BE2C (cell line): ENCODE measurements at regions not wholly inside any gene's neighbourhood (a gene's known extent, or its start where the extent isn't known, plus 50 kb on each side); places are given as distances from the start of the nearest gene placed in this dataset.

Experiments used
- DNase-seq: peaks from one replicate; pipeline ENCODE4 v3.0.0-alpha.2; 2020
- H3K27me3 ChIP-seq: fragments of 250-450 bp; sonication (Bioruptor Pico); 2 replicates; pipeline ENCODE4 v1.5.1; 2020; ENCODE audit warnings: mild to moderate bottlenecking
- H3K36me3 ChIP-seq: fragments of 250-450 bp; sonication (Bioruptor Pico); 2 replicates; pipeline ENCODE4 v1.5.1; 2020; ENCODE audit warnings: mild to moderate bottlenecking
- H3K4me1 ChIP-seq: fragments of 250-450 bp; sonication (Bioruptor Pico); 2 replicates; pipeline ENCODE4 v1.5.1; 2020
- H3K4me3 ChIP-seq: 2 replicates; pipeline ENCODE4 v1.5.1; 2011; ENCODE audit warnings: low read depth, low read length
- H3K9me3 ChIP-seq: fragments of 250-450 bp; sonication (Bioruptor Pico); 2 replicates; pipeline ENCODE4 v1.5.1; 2020
- TF ChIP-seq, protein P1 (sequence below): IDR thresholded peaks from 2 replicates; pipeline ENCODE4 v1.5.1; 2012; ENCODE audit warnings: mild to moderate bottlenecking, low read depth, low read length

DNA sequence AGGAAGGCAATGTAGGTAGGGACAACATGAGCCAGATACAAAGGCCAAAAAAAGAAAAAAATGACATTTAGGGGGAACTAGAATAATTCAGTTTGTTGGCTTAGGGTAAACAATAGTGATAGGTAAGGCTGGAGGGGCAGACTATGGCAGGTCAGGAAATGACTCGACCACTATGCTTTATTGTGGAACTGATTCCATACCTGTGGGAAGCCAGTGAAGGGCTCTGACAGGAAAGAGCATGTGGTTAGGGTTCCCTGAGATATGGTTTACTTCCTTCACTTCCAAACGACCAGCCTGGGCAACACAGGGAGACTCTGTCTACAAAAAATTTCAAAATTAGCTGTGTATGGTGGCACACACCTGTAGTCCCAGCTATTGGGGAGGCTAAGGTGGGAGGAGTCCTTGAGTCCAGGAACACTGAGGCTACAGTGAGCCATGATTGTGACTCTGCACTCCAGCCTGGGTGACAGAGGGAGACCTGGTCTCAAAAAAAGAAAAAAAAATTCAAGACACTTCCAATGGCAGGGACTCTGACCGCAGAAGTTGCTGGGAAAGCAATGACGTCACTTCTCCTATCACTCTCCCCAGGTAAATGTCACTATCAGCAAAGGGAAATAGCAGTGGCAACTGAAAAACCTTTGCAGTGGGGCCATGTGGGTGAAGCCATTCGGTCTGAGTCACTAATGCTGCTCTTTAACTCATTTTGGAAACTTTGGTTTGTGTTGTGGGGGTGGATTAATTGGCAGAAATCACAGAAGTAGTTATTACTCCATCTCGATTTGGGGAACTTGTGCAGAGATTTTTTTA, 192.8 kb upstream of the TSC22D1 start:
- Histone ChIP-seq H3K4me1 (peaks cover under 1% of the 10 kb centered on the region; the same call in 1 of the 2 replicates), H3K27me3 (no peaks in the 10 kb centered on the region), H3K9me3 (no peaks in the 10 kb centered on the region), H3K4me3 (no peak overlapping the region), H3K36me3 (no peaks in the 10 kb centered on the region)
- DNase-seq: no peak
- TF ChIP-seq, protein P1, sequence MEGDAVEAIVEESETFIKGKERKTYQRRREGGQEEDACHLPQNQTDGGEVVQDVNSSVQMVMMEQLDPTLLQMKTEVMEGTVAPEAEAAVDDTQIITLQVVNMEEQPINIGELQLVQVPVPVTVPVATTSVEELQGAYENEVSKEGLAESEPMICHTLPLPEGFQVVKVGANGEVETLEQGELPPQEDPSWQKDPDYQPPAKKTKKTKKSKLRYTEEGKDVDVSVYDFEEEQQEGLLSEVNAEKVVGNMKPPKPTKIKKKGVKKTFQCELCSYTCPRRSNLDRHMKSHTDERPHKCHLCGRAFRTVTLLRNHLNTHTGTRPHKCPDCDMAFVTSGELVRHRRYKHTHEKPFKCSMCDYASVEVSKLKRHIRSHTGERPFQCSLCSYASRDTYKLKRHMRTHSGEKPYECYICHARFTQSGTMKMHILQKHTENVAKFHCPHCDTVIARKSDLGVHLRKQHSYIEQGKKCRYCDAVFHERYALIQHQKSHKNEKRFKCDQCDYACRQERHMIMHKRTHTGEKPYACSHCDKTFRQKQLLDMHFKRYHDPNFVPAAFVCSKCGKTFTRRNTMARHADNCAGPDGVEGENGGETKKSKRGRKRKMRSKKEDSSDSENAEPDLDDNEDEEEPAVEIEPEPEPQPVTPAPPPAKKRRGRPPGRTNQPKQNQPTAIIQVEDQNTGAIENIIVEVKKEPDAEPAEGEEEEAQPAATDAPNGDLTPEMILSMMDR: no peak

DNA sequence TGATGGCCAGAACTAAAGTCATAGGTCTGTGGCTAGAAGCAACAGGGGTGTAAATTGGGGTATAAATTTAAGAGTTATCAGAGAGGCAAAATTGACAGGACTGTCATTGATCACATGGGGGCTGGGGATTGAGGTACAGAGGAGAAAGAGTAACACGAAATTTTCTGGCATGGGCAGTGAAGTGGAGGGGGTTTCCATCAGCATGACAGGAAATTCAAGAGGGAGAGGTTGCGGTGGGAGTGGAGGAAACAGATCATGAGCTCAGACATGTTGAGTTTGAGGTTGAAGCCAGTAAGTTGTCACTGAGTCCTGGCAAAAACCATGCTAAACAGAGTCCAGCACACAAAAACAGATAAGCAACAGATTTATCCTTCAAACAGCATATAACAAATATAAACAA, 192.1 kb upstream of the TSC22D1 start:
- Histone ChIP-seq H3K9me3 (no peaks in the 10 kb centered on the region), H3K4me3 (no peak overlapping the region), H3K27me3 (no peaks in the 10 kb centered on the region), H3K36me3 (no peaks in the 10 kb centered on the region), H3K4me1 (peaks cover 6% of the 10 kb centered on the region; the same call in 1 of the 2 replicates)
- TF ChIP-seq, protein P1: no peak
- no peak for DNase-seq

DNA sequence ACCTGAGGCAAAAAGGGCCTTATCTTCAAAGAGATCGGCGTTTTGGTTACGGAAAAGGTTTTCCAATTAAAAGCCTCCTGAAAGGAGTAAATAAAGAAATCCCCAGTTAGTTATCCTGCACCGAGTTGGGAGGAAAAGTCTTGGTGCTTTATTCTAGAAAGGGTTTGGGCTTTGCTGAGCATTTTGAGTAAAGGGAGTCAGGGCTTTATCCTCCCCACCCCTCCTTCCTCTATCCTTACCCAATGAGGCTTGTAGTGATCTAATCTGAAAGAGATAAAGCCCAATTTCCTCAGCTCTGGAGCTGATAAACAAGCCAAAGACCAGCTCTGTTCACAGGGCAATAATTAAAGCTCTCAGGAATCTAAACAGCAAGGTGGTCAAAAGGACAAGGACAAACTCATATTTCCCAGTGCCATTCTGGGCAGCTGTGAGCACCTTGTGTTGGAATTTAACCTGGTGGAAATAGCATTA, 188.9 kb upstream of the TSC22D1 start:
- no peak overlapping the region for H3K4me3 ChIP-seq
- peaks cover 6% of the 10 kb centered on the region; the same call in 1 of the 2 replicates for H3K4me1 ChIP-seq
- TF ChIP-seq, protein P1: no peak
- H3K9me3 ChIP-seq: no peaks in the 10 kb centered on the region
- no peak for DNase-seq
- no peaks in the 10 kb centered on the region for H3K36me3 ChIP-seq
- no peaks in the 10 kb centered on the region for H3K27me3 ChIP-seq

DNA sequence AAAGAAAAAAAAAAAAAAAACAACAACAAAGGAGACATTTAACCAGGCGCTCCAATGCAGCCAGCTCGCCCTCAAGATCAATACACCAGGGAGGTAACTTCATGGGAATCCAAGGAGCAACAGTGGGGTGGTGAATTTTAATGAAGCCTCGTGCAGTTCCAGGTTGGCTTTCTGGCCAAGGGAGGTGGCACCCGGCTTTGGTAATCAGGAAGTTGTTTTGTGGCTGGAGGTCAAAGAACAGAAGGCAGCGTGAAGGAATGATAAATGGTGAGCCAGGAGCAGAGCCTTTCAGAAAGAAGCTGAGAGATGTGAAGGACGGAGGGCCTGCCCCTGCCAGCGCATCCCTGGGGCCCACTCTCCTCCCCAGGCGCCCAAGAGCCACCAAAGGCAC, 188.2 kb upstream of the TSC22D1 start:
- H3K4me3 ChIP-seq: no peak overlapping the region
- TF ChIP-seq, protein P1: no peak
- no peaks in the 10 kb centered on the region for H3K36me3 ChIP-seq
- peaks cover 6% of the 10 kb centered on the region; the same call in 1 of the 2 replicates for H3K4me1 ChIP-seq
- no peaks in the 10 kb centered on the region for H3K9me3 ChIP-seq
- H3K27me3 ChIP-seq: no peaks in the 10 kb centered on the region
- no peak for DNase-seq

DNA sequence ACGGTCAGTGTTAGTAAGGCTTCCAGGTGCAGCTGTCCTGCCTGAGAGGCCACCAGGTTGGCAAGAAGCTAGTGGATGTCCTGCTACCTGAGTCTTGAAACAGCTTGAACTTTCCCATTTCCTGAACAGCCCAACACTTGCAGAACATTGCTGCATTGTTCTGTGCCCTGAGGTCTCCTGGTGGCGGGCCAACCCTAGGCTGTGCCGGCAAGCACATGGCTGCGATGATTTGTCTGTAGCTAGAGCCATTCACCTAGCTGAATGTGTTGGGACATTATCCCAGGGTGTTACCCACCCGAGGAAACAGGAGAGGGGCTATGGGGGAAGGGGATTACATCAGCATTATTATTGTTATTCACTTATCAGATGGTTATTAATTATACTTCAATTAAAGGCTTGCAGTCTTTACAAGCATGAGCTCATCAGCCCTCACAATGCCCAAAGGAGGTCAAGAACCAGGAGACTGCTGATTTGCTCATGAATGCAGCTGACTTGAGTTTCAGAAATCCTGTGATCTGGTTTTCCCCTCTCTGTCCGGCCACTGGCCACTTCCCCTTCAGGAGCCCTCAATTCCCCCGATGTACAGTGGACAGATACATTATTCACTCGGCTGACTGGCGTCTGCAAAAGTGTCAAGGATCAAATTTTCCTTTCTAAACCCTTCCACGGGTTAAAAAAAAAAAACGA, 187.6 kb upstream of the TSC22D1 start:
- Histone ChIP-seq H3K36me3 (no peaks in the 10 kb centered on the region), H3K9me3 (no peaks in the 10 kb centered on the region), H3K4me3 (no peak overlapping the region), H3K27me3 (no peaks in the 10 kb centered on the region), H3K4me1 (peaks cover 6% of the 10 kb centered on the region; the same call in 1 of the 2 replicates)
- TF ChIP-seq, protein P1: no peak
- DNase-seq: peak; percentile 28
